NCI-H2081 (cell line): ENCODE measurements at regions not wholly inside any gene's neighbourhood (a gene's known extent, or its start where the extent isn't known, plus 50 kb on each side); places are given as distances from the start of the nearest gene placed in this dataset.
A peak's percentile ranks its signal among the peaks of the same experiment; 100 is the strongest.

ENCODE experiments used
- DNase-seq, 2 experiments: peaks; one replicate each; lab custom pipeline; 2025; lab: John Stamatoyannopoulos, UW

DNA sequence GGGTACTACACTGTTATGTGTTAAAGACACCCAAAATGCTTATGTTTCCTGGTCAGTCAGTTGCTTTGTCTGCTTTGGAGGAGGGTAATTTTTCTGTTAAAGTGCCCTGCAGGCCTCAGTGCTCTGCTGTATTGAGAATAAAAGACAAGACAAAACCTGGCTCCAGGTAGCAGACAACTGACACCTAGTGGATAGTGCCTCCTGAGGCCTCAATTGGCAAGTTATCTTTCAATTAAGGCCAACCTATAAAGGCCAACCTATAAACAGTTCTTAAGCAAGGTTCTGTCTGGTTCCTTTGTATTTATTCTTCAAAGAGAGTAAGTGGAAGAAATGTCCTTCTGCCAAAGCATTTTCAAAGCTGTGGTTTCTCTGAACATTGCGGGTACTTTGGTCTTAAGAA is 773.8 kb downstream of the MECOM start:
- peak in 1 of 2 experiments; percentile 30 for DNase-seq

DNA sequence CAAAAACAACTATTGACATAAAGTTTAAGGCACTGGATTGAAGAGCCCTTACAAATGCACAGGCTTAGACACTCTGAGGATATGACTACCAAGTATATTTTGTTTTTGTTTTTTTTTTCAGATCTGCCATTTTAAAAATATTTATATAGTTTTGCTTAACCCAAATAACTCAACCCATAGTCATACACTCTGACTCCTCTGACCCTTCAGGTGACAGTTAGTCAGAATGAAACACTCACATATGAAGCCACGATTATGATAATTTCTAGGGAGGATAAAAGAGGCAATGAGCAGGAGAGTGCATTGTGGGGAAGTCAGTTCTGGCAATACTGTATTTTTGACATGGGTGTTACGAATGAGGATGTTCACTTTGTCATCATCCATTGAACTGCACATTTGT is 774.7 kb downstream of the MECOM start:
- no peak for DNase-seq

DNA sequence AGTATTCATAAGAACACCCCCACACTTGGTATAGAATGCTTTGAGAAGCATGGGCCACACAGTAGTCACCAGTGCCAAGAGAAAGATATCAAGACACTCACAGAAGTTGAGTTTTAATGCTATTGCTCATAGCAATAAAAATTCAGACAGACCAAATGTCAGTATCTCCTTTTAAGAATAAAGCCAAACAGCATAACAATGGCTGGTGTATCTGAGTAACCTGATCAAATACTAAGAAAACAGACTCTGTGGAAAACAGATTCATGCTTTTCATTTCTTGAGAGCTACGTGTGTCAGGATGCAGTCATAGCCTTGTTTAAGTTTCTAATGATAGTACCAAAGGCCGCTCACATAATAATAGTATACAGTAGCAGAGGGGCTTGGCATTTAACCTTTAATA is 778.5 kb downstream of the MECOM start:
- no peak for DNase-seq

DNA sequence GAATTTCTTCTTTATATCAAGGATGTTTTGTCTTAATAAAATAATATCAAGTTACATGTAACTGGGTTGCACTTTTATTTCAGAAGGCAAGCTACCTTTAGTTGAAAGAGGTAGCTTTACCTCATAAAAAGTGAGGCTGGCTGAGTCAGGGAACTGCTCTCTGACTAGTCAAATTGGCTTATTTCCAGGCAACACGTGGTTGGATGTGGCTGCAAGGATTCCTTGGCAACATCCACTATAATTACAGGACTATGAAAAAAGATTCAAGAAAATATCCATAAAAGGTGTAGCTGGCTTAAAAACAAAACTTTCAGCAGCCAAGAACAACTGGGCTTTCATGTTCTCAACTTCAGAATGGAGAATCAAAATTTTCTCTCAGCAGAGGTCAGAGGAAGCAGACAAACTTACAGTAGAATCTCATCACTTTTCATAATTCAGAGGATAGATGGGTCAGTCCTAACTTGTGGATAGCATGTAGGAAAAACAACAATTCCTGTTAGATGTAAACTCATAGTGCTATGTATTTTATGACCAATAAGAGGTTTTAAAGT is 779.1 kb downstream of the MECOM start:
- DNase-seq = peak; percentile 53 to 74

GRCh38 chr3:168883145-168883544 is 780.4 kb downstream of the MECOM start:
- DNase-seq = peak in 1 of 2 experiments; percentile 26

DNA sequence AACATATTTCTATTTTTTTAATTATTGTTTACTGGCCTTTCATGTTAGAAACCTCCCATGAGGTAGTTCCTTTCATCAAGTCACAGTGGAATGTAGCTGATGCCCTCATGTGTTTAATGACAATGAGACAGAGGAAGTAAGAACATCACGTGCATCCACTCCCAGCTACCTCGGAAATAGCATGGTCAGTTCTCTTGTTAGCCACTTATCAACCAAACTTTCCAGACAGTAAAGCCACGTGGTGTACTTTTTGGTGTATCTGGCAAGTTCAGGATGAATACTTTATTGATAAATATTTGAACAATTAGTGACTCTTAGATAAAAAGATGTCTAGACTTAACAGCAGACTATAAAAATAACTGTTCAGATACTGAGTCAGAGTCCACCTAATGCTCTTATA is 781.7 kb downstream of the MECOM start:
- DNase-seq = no peak

DNA sequence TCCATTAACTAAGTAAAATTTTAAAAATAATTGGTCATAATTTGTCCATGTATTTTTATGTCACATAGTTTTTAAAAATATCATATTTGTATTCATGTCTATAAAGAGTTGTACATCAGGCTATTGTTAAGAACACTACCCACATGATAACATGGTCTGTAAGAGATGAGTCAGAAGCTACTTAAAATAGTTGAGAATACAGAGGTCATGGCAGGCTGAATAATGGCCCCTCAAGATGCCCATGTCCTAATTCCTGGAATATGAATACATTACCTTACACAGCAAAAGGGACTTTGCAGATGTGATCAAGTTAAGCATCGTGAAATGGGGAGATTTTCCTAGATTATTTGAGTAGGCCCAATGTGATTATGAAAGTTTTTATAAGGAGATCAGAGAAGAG is 782.9 kb upstream of the GOLIM4 start:
- no peak for DNase-seq

DNA sequence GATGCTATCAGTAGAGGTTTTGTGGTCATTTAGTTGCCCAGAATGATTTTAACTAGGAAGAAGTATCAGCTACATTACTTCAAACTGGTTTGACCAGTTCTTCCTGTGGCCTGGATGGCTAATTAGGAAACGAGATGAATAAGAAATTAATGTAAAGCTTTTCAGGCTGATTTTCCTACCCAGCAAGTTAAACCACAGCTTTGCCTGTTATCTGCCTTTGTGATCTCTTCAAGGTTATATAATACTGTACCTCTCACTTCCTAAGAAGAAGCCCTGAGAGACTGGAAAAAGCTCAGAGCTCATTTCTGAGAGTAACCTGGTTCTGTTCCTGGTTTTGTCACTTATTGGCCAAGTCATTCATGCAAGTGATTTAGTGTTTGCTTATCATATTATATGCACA is 782.2 kb upstream of the GOLIM4 start:
- peak in 1 of 2 experiments; percentile 27 for DNase-seq

DNA sequence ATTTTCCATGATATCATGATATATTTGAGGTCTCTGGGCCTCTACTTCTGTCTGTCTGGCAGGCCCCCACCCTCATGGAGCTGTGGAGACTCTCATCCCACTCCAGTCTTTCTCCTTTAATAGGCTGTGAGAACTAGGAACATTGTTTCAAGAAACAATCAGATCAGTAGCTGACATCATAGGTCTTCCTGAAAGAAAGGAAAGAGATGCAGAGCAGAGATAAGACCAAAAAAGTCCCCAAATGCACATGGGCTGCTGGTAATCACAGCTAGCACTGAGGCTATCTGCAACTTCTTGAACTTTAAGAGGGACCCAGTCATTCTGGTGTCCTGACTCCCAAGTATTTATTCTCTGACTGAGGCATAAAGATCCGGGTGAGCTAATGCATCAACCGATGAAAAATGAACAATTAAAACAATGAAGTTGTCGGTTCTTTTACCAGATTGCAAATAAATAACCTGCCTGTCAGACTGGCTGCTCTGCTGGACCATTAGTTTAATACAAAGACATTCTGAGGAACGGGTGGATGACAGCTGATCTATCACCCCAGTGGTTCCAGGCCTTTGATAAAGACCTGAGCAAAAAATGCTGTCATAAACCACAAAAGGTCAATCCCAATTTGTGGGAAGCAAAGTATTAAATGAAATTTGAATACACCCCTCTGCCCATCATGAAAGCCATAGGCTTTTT is 780.8 kb upstream of the GOLIM4 start:
- no peak for DNase-seq

DNA sequence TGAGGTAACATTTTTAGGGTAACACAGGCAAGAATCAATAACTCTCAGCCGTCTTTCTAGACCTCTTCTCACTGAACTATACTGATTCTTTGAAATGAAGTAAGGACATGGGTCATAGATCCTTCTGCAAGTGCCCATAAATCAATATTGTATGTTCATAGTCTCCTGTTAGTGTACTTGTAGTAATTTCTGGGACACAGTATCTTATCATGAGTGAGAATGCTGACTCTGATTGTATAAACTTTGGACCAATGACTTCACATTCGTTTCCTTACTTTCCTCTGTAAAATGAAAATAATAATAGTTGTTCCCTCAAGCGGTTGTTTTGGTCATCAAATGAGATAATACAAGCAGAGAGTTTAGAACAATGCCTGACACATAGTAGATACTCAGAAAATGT is 777.1 kb upstream of the GOLIM4 start:
- no peak for DNase-seq

GRCh38 chr3:168870892-168871291 is 775.2 kb upstream of the GOLIM4 start:
- no peak for DNase-seq

- peak; percentile 28 to 34 for DNase-seq
Measured at GRCh38 chr3:168865022-168865551, 769.4 kb upstream of the GOLIM4 start.

- DNase-seq = no peak
Measured at GRCh38 chr3:168864107-168865021, 768.6 kb upstream of the GOLIM4 start.

DNA sequence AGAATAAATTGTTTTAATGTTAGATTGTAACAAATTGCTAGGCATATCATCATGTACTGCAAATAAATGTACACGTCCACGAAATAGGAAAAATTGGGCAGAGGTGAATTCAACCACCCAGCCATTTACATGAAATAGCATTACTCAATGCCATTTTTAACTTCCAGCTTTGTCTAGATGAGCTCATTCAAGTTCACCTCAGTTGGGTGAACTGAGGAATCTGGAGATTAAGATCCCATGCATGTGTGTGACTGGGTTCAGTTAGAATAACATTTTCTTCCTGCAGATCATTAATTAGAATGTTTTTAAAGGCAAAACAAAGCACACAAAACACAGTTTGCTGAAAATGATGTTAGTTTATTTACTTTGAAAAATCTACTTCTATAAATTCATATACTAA is 767.8 kb upstream of the GOLIM4 start:
- DNase-seq = no peak

DNA sequence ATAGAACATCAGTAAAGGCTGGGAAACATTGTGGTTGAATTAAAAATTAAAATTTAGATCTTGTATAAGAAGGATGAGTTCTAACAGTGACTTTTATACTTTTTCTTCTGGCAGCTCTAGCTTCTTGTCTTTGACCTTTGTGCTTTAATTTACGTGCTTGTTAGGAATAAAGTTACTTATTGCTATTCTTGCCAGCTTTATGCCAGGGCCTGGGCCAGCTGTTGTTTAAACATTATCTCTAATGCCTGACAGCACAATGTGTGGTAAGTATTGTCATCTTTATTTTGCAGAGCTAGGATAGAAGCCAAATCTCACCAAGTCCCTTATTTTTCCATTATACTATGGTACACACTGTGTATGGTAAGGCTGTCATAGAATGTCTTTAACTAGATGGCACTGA is 766.7 kb upstream of the GOLIM4 start:
- peak in 1 of 2 experiments; percentile 27 for DNase-seq

DNA sequence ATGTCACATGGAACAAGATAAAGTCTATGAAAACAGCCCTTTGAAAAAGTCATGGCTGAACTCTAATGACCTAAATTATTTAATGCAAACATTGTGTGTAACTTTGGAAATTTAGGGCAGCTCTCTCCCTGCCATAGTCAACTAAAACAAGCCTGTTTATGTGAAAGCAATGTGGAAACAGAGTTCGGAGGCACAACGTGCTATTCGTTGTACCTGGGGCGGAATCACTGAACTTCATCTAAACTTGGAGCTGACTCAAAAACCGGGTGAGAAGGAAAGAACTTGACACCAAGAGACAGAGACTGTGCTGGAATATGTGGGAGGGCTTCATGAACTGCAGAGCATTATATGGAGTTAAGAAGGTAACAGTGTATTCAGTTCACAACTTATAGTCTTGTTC is 764.9 kb upstream of the GOLIM4 start:
- DNase-seq = no peak

DNA sequence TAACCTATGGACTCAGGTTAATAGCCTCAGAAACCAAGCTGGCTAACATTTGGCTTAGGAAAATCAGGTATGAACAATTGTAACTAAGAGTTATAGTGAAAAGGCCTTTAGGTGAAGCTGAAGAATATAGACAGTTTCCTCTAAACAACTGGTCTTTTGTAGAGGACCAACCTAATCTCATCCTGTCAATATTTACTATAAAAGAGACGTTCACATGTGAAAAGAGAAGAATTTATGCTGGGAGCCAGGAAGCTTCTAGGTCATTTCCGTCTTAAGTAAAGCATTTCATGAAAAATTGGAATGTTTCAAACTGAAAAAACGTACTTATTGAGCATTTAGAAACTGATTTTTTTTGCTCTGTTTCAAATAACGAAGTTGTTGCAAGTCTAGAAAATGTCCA is 764.3 kb upstream of the GOLIM4 start:
- no peak for DNase-seq

- no peak for DNase-seq
Measured at GRCh38 chr3:168859574-168859973, 763.9 kb upstream of the GOLIM4 start.

GRCh38 chr3:168859143-168859542 is 763.4 kb upstream of the GOLIM4 start:
- no peak for DNase-seq

GRCh38 chr3:168858327-168858726 is 762.6 kb upstream of the GOLIM4 start:
- DNase-seq = no peak

- no peak for DNase-seq
Measured at GRCh38 chr3:168850109-168850508, 754.4 kb upstream of the GOLIM4 start.

- DNase-seq = peak; percentile 78 to 79
Measured at GRCh38 chr3:168847291-168847883, 751.7 kb upstream of the GOLIM4 start.
